ENCODE measurements at regions not wholly inside any gene's neighbourhood (a gene's known extent, or its start where the extent isn't known, plus 50 kb on each side); places are given as distances from the start of the nearest gene placed in this dataset.

- TF ChIP-seq, protein P1, sequence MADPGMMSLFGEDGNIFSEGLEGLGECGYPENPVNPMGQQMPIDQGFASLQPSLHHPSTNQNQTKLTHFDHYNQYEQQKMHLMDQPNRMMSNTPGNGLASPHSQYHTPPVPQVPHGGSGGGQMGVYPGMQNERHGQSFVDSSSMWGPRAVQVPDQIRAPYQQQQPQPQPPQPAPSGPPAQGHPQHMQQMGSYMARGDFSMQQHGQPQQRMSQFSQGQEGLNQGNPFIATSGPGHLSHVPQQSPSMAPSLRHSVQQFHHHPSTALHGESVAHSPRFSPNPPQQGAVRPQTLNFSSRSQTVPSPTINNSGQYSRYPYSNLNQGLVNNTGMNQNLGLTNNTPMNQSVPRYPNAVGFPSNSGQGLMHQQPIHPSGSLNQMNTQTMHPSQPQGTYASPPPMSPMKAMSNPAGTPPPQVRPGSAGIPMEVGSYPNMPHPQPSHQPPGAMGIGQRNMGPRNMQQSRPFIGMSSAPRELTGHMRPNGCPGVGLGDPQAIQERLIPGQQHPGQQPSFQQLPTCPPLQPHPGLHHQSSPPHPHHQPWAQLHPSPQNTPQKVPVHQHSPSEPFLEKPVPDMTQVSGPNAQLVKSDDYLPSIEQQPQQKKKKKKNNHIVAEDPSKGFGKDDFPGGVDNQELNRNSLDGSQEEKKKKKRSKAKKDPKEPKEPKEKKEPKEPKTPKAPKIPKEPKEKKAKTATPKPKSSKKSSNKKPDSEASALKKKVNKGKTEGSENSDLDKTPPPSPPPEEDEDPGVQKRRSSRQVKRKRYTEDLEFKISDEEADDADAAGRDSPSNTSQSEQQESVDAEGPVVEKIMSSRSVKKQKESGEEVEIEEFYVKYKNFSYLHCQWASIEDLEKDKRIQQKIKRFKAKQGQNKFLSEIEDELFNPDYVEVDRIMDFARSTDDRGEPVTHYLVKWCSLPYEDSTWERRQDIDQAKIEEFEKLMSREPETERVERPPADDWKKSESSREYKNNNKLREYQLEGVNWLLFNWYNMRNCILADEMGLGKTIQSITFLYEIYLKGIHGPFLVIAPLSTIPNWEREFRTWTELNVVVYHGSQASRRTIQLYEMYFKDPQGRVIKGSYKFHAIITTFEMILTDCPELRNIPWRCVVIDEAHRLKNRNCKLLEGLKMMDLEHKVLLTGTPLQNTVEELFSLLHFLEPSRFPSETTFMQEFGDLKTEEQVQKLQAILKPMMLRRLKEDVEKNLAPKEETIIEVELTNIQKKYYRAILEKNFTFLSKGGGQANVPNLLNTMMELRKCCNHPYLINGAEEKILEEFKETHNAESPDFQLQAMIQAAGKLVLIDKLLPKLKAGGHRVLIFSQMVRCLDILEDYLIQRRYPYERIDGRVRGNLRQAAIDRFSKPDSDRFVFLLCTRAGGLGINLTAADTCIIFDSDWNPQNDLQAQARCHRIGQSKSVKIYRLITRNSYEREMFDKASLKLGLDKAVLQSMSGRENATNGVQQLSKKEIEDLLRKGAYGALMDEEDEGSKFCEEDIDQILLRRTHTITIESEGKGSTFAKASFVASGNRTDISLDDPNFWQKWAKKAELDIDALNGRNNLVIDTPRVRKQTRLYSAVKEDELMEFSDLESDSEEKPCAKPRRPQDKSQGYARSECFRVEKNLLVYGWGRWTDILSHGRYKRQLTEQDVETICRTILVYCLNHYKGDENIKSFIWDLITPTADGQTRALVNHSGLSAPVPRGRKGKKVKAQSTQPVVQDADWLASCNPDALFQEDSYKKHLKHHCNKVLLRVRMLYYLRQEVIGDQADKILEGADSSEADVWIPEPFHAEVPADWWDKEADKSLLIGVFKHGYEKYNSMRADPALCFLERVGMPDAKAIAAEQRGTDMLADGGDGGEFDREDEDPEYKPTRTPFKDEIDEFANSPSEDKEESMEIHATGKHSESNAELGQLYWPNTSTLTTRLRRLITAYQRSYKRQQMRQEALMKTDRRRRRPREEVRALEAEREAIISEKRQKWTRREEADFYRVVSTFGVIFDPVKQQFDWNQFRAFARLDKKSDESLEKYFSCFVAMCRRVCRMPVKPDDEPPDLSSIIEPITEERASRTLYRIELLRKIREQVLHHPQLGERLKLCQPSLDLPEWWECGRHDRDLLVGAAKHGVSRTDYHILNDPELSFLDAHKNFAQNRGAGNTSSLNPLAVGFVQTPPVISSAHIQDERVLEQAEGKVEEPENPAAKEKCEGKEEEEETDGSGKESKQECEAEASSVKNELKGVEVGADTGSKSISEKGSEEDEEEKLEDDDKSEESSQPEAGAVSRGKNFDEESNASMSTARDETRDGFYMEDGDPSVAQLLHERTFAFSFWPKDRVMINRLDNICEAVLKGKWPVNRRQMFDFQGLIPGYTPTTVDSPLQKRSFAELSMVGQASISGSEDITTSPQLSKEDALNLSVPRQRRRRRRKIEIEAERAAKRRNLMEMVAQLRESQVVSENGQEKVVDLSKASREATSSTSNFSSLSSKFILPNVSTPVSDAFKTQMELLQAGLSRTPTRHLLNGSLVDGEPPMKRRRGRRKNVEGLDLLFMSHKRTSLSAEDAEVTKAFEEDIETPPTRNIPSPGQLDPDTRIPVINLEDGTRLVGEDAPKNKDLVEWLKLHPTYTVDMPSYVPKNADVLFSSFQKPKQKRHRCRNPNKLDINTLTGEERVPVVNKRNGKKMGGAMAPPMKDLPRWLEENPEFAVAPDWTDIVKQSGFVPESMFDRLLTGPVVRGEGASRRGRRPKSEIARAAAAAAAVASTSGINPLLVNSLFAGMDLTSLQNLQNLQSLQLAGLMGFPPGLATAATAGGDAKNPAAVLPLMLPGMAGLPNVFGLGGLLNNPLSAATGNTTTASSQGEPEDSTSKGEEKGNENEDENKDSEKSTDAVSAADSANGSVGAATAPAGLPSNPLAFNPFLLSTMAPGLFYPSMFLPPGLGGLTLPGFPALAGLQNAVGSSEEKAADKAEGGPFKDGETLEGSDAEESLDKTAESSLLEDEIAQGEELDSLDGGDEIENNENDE (IDR thresholded peaks at IDR 0.05; ENCODE audit: insufficient replicate concordance, low read length), result no peak
- no peak for TF ChIP-seq BACH1 (IDR thresholded peaks at IDR 0.05; ENCODE audit: low read length)
- TF ChIP-seq CEBPB (IDR thresholded peaks at IDR 0.05; ENCODE audit: low read depth, low read length), result no peak
- no peak for TF ChIP-seq RNF2 (IDR thresholded peaks at IDR 0.05; ENCODE audit: borderline replicate concordance, low read depth, low read length, missing control alignments, poor library complexity, severe bottlenecking)
- TF ChIP-seq YY1 (IDR thresholded peaks at IDR 0.05; ENCODE audit: low read depth, low read length), result no peak
- TF ChIP-seq POLR2AphosphoS5 (IDR thresholded peaks at IDR 0.05; ENCODE audit: low read depth, low read length), result no peak
- TF ChIP-seq HDAC6 (IDR thresholded peaks at IDR 0.05; ENCODE audit: low read depth, low read length), result no peak
- no peak for TF ChIP-seq NANOG (IDR thresholded peaks at IDR 0.05; ENCODE audit: insufficient read depth, low read depth, low read length, poor library complexity, severe bottlenecking)
- no peak for TF ChIP-seq ZNF274 (IDR thresholded peaks at IDR 0.05; ENCODE audit: borderline replicate concordance, extremely low read depth, low read length)
- TF ChIP-seq RFX5 (IDR thresholded peaks at IDR 0.05; ENCODE audit: borderline replicate concordance, low read depth, low read length), result no peak
- TF ChIP-seq TAF1 (IDR thresholded peaks at IDR 0.05; ENCODE audit: low read depth, low read length), result no peak
Observed at GRCh38 chr14:106248321-106249192, 722.2 kb downstream of the TMEM121 start (continued).

Measured in H1 (cell line).